Naive B cell (primary cell): ENCODE measurements at regions not wholly inside any gene's neighbourhood (a gene's known extent, or its start where the extent isn't known, plus 50 kb on each side); places are given as distances from the start of the nearest gene placed in this dataset.
"Not testable (repeated sequence)": the region's sequence is repeated elsewhere in the genome, so short reads cannot be mapped to it uniquely, and the experiment has no call there.

ENCODE experiments used
- ATAC-seq, 2 donors: fragments of 150-1000 bp; cut with Tn5 transposase; 2 replicates each; pipeline ENCODE4 v1.10.0; 2021; ENCODE audit warnings: low read depth in 2 of 2, mild to moderate bottlenecking in 2 of 2, moderate library complexity in 2 of 2
- DNase-seq: peaks from one replicate; pipeline ENCODE4 v3.0.0; 2022
- H3K27ac Mint-ChIP-seq, 6 donors: one replicate each; pipeline ENCODE4 v1.8.0; 2020 to 2022; ENCODE audit warnings: mild to moderate bottlenecking in 6 of 6, mixed read lengths in 6 of 6, moderate library complexity in 5 of 6, inconsistent platforms in 2 of 6
- H3K27me3 Mint-ChIP-seq, 3 donors: one replicate each; pipeline ENCODE4 v1.8.0; 2021 to 2022; ENCODE audit warnings: mixed read lengths in 3 of 3, mild to moderate bottlenecking in 1 of 3
- H3K36me3 Mint-ChIP-seq, 2 donors: one replicate each; pipeline ENCODE4 v1.8.0; 2020 to 2022; ENCODE audit warnings: mixed read lengths in 2 of 2, inconsistent platforms in 1 of 2, mild to moderate bottlenecking in 1 of 2
- H3K4me1 Mint-ChIP-seq, 3 donors: one replicate each; pipeline ENCODE4 v1.8.0; 2020 to 2022; ENCODE audit warnings: mixed read lengths in 3 of 3, inconsistent platforms in 1 of 3, mild to moderate bottlenecking in 1 of 3, moderate library complexity in 1 of 3
- H3K4me3 Mint-ChIP-seq, 8 donors: one replicate each; pipeline ENCODE4 v1.8.0; 2020 to 2022; ENCODE audit warnings: mild to moderate bottlenecking in 8 of 8, mixed read lengths in 8 of 8, moderate library complexity in 8 of 8, inconsistent platforms in 2 of 8
- H3K9me3 Mint-ChIP-seq, 7 donors: one replicate each; pipeline ENCODE4 v1.8.0; 2020 to 2022; ENCODE audit warnings: mixed read lengths in 7 of 7, mild to moderate bottlenecking in 5 of 7, inconsistent platforms in 2 of 7, moderate library complexity in 1 of 7

DNA sequence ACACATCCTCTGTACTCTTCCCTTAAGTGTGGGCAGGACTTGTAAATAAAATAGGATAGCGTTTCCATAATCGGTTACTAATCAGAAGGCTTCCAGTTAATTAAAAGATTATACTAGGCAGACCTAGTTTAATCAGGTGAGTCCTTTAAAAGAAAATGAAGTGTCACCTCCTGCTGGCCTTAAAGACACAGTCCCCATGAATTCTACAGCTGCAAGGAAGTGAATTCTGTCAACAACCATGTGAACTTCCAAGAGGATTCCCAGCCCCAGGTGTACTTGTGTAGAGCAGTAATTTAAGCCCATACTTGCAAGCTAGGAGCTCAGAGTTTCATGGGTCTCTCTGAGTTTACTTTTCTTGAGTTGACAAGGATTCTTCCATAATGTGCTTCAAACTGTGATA lies 918.3 kb downstream of the DTWD2 start:
- H3K4me1 Mint-ChIP-seq, result no peaks in the 10 kb centered on the region
- ATAC-seq, result no peak

DNA sequence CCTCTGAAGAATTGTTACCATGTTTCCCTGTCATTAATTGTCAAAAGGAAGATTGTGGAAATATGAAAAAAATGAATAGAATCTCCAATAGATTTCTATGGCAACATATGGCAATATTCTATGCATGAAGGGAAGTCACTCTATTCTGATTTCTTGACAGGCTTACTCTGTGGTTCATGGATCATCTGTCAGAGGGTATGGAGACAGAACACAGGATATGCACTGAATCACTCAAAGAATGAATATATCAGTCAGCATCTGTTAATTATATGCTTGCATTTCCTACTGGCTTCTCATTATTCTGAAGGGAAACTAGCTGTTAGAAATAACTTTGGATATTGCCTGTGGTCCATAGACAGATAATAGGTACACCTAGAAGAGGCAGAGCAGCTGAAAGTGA lies 918.9 kb downstream of the DTWD2 start:
- H3K36me3 Mint-ChIP-seq, result no peaks in the 10 kb centered on the region
- ATAC-seq, result no peak
- peaks cover 0 to 16% (median 2%) of the 10 kb centered on the region in 7 donors for H3K9me3 Mint-ChIP-seq
- no peak overlapping the region for H3K4me3 Mint-ChIP-seq
- DNase-seq, result no peak
- no peak overlapping the region for H3K27ac Mint-ChIP-seq
- H3K4me1 Mint-ChIP-seq, result no peaks in the 10 kb centered on the region
- H3K27me3 Mint-ChIP-seq, result no peaks in the 10 kb centered on the region

More for the DNA sequence above, 918.3 kb downstream of the DTWD2 start:
- H3K27ac Mint-ChIP-seq, result no peak overlapping the region
- no peaks in the 10 kb centered on the region for H3K36me3 Mint-ChIP-seq
- H3K9me3 Mint-ChIP-seq, result peaks cover 0 to 12% (median 3%) of the 10 kb centered on the region in 7 donors
- no peaks in the 10 kb centered on the region for H3K27me3 Mint-ChIP-seq
- H3K4me3 Mint-ChIP-seq, result no peak overlapping the region
- DNase-seq, result no peak

GRCh38 chr5:118068886-118069285 lies 919.5 kb downstream of the DTWD2 start:
- DNase-seq (no peak), ATAC-seq (no peak)
- Mint-ChIP-seq H3K4me1 (no peaks in the 10 kb centered on the region), H3K27ac (no peak overlapping the region), H3K27me3 (no peaks in the 10 kb centered on the region), H3K4me3 (no peak overlapping the region), H3K36me3 (no peaks in the 10 kb centered on the region), H3K9me3 (peaks cover 0 to 16% (median 4%) of the 10 kb centered on the region in 7 donors)

DNA sequence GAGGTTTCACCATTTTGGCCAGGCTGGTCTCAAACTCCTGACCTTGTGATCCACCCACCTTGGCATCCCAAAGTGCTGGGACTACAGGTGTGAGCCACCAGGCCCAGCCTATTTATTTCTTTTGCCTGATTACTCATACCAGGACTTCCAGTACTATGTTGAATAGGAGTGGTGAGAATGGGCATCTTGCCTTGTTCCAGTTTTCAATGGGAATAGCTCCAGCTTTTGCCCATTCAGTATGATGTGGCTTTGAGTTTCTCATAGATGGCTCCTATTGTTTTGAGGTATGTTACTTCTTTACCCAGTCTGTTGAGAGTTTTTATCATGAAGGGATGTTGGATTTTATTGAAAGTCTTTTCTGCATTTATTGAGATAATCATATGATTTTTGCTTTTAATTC lies 924.5 kb downstream of the DTWD2 start:
- not testable (repeated sequence) for H3K27me3 Mint-ChIP-seq, DNase-seq, H3K27ac Mint-ChIP-seq, H3K4me1 Mint-ChIP-seq, H3K36me3 Mint-ChIP-seq, ATAC-seq, H3K4me3 Mint-ChIP-seq
- peaks cover 0 to 19% (median 5%) of the 10 kb centered on the region in 7 donors for H3K9me3 Mint-ChIP-seq

DNA sequence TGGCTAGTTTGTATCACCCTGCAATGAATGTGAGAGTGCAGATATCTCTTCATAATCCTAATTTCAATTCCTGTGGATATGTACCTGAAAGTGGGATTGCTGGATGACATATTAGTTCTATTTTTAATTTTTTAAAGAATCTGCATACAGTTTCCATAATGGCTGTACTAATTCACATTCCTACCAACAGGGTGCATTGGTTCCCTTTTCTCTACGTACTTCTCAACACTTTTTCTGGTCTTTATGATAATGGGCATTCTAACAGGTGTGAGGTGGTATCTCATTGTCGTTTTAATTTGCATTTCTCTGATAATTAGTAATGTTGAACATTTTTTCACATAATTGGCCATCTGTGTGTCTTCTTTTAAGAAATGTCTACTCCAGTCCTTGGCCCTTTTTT lies 927.5 kb downstream of the DTWD2 start:
- Mint-ChIP-seq H3K4me1 (no peaks in the 10 kb centered on the region), H3K27me3 (no peaks in the 10 kb centered on the region), H3K27ac (no peak overlapping the region), H3K36me3 (no peaks in the 10 kb centered on the region), H3K9me3 (peaks cover 0 to 19% (median 7%) of the 10 kb centered on the region in 7 donors), H3K4me3 (no peak overlapping the region)
- DNase-seq (no peak), ATAC-seq (no peak)

- Mint-ChIP-seq H3K4me3 (no peak overlapping the region), H3K36me3 (no peaks in the 10 kb centered on the region), H3K9me3 (peaks cover 0 to 11% (median 3%) of the 10 kb centered on the region in 7 donors), H3K27ac (no peak overlapping the region), H3K27me3 (no peaks in the 10 kb centered on the region), H3K4me1 (no peaks in the 10 kb centered on the region)
- ATAC-seq (no peak), DNase-seq (no peak)
These were observed 935.8 kb downstream of the DTWD2 start for GRCh38 chr5:118052503-118052902.

DNA sequence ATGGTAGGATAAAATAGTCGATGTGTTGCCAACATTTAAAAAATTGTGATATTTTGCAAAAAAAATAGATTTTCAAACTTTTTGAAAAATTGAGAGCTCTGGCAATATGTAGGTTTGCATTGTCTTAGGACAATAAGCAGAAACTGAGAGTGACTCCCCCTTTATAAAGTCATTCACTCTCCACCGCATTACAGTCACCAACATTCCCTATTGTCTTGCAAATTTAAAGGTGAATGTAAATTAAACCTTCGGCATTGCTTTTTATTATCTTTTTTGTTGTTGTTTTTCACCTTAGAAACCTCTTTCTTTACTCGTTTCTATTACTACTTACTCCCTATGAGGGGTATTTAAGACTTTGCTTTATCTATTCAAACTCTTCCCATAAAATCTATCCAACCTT lies 944.2 kb downstream of the DTWD2 start:
- Mint-ChIP-seq H3K36me3 (no peaks in the 10 kb centered on the region), H3K27me3 (no peaks in the 10 kb centered on the region)

GRCh38 chr5:118043531-118043930 lies 944.8 kb downstream of the DTWD2 start:
- peaks cover 0 to 5% (median 0%) of the 10 kb centered on the region in 7 donors for H3K9me3 Mint-ChIP-seq
- no peak overlapping the region for H3K4me3 Mint-ChIP-seq
- DNase-seq (no peak), ATAC-seq (no peak)
- no peaks in the 10 kb centered on the region for H3K36me3 Mint-ChIP-seq
- H3K27me3 Mint-ChIP-seq, result no peaks in the 10 kb centered on the region
- no peaks in the 10 kb centered on the region for H3K4me1 Mint-ChIP-seq
- no peak overlapping the region for H3K27ac Mint-ChIP-seq

More for the DNA sequence above, 944.2 kb downstream of the DTWD2 start:
- ATAC-seq, result no peak
- peaks cover 0 to 5% (median 0%) of the 10 kb centered on the region in 7 donors for H3K9me3 Mint-ChIP-seq
- no peak overlapping the region for H3K4me3 Mint-ChIP-seq
- H3K4me1 Mint-ChIP-seq, result no peaks in the 10 kb centered on the region
- no peak overlapping the region for H3K27ac Mint-ChIP-seq
- no peak for DNase-seq

DNA sequence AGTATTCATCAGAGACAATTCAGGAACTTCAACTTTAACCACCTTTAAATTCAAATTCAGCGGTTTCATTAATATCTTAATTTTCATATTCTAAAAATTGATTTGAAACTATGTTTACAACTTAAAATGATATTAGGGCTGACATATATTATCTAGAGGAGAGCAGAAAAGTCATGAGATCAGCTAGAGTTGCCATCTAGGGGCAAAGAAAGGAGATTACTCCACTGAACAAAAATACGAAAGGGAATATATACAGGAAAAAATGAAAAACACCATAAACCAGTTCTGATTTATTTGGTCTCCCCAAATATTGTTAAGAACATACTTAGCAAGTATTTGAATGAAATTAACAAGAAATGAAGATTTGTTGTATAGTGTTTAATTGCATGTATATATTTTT lies 946.3 kb downstream of the DTWD2 start:
- ATAC-seq (no peak), DNase-seq (no peak)
- H3K9me3 Mint-ChIP-seq, result peaks cover 0 to 5% (median 0%) of the 10 kb centered on the region in 7 donors
- H3K4me1 Mint-ChIP-seq, result no peaks in the 10 kb centered on the region
- H3K36me3 Mint-ChIP-seq, result no peaks in the 10 kb centered on the region
- no peak overlapping the region for H3K27ac Mint-ChIP-seq
- H3K27me3 Mint-ChIP-seq, result no peaks in the 10 kb centered on the region
- no peak overlapping the region for H3K4me3 Mint-ChIP-seq

- Mint-ChIP-seq H3K9me3 (peaks cover 0 to 9% (median 2%) of the 10 kb centered on the region in 7 donors), H3K27me3 (no peaks in the 10 kb centered on the region), H3K4me1 (no peaks in the 10 kb centered on the region), H3K4me3 (no peak overlapping the region), H3K27ac (no peak overlapping the region), H3K36me3 (no peaks in the 10 kb centered on the region)
- DNase-seq (no peak), ATAC-seq (no peak)
These were observed 947.9 kb downstream of the DTWD2 start for GRCh38 chr5:118040496-118040895.

GRCh38 chr5:118033686-118034338 lies 954.5 kb downstream of the DTWD2 start:
- Mint-ChIP-seq H3K27me3 (no peaks in the 10 kb centered on the region), H3K4me1 (no peaks in the 10 kb centered on the region)

DNA sequence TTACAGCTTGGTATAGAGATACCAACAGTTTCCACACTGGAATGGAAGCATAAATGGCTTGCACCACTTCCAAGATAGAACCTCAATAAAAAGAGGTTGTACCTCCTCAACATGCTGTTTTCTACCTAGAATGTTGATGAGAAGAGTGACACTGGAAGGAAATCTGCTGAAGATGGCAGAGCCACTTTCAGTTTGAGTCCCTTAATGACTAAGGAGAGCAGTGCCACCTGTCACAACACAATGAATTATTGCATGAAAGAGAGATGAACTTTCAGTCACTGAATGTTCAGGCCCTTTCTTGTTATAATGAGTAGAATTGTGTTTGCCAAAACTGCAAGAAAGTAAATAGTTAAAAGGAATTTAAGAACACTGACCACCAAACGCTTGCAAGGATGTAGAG lies 958.5 kb downstream of the DTWD2 start:
- ATAC-seq, result no peak
- H3K36me3 Mint-ChIP-seq, result no peaks in the 10 kb centered on the region
- no peak for DNase-seq
- no peaks in the 10 kb centered on the region for H3K4me1 Mint-ChIP-seq
- H3K4me3 Mint-ChIP-seq, result no peak overlapping the region
- no peak overlapping the region for H3K27ac Mint-ChIP-seq
- H3K27me3 Mint-ChIP-seq, result no peaks in the 10 kb centered on the region
- peaks cover 0 to 13% (median 4%) of the 10 kb centered on the region in 7 donors for H3K9me3 Mint-ChIP-seq

More at GRCh38 chr5:118033686-118034338, 954.5 kb downstream of the DTWD2 start:
- DNase-seq, result no peak
- Mint-ChIP-seq H3K36me3 (no peaks in the 10 kb centered on the region), H3K9me3 (peaks cover 0 to 17% (median 6%) of the 10 kb centered on the region in 7 donors), H3K27ac (no peak overlapping the region), H3K4me3 (no peak overlapping the region)
- no peak for ATAC-seq

GRCh38 chr5:118022062-118022461 lies 966.3 kb downstream of the DTWD2 start:
- Mint-ChIP-seq H3K4me3 (no peak overlapping the region), H3K27ac (no peak overlapping the region), H3K9me3 (peaks cover 0 to 3% (median 0%) of the 10 kb centered on the region in 7 donors), H3K36me3 (no peaks in the 10 kb centered on the region), H3K4me1 (no peaks in the 10 kb centered on the region), H3K27me3 (no peaks in the 10 kb centered on the region)
- no peak for ATAC-seq
- DNase-seq, result no peak

- Mint-ChIP-seq H3K9me3 (peaks cover 0 to 3% (median 0%) of the 10 kb centered on the region in 7 donors), H3K4me3 (no peak overlapping the region), H3K27me3 (no peaks in the 10 kb centered on the region), H3K4me1 (no peaks in the 10 kb centered on the region), H3K27ac (no peak overlapping the region), H3K36me3 (no peaks in the 10 kb centered on the region)
- ATAC-seq, result no peak
- DNase-seq, result no peak
These were observed 970.8 kb downstream of the DTWD2 start for GRCh38 chr5:118017536-118017935.

DNA sequence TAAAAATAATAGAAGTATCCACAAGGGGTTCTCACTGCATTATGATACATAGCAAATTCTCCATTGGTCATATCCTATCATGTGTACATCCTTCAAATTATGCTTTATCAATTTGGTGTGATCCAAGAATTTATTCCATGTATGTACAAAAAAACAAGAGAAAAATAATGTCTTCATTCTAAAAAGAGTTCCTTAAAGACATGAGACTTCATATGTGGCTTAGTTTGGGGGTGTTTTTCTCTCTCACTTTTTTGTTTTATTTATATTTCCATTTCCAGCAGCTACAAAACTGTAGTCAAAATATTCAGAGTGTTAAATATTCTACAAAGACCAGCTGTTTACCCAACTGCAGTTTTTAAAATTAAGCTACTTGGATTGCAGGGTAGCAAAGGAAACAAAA lies 972.0 kb downstream of the DTWD2 start:
- ATAC-seq (no peak), DNase-seq (no peak)
- Mint-ChIP-seq H3K9me3 (peaks cover 0 to 3% (median 0%) of the 10 kb centered on the region in 7 donors), H3K4me1 (no peaks in the 10 kb centered on the region), H3K36me3 (no peaks in the 10 kb centered on the region), H3K27ac (no peak overlapping the region), H3K4me3 (no peak overlapping the region), H3K27me3 (no peaks in the 10 kb centered on the region)
